OCI-LY3 (cell line): ENCODE measurements at regions not wholly inside any gene's neighbourhood (a gene's known extent, or its start where the extent isn't known, plus 50 kb on each side); places are given as distances from the start of the nearest gene placed in this dataset.

ENCODE experiments used
- H2AFZ ChIP-seq: fragments of 200-600, 300-600 bp; shearing (Covaris generic); 2 replicates; pipeline ENCODE4 v1.6.0; 2014; ENCODE audit warnings: antibody characterized with exemption, low read depth, low read length
- H3K27ac ChIP-seq: fragments of 200-600, 300-600 bp; sonication (generic); 2 replicates; pipeline ENCODE4 v1.5.1; 2014; ENCODE audit warnings: mild to moderate bottlenecking, low read length, moderate library complexity, mixed read lengths
- H3K27me3 ChIP-seq: fragments of 200-600, 300-600 bp; sonication (generic); 2 replicates; pipeline ENCODE4 v1.6.1; 2014; ENCODE audit warnings: low read depth, low read length, mixed read lengths
- H3K36me3 ChIP-seq: fragments of 200-600, 300-600 bp; sonication (generic); replicated peaks from 2 replicates; pipeline ENCODE3; 2014; ENCODE audit warnings: low read depth, low read length, mixed read lengths
- H3K4me1 ChIP-seq: fragments of 300-600, 200-600 bp; sonication (generic); 2 replicates; pipeline ENCODE4 v1.6.1; 2014; ENCODE audit warnings: low read length, mixed read lengths
- H3K4me2 ChIP-seq: fragments of 200-600, 300-600 bp; sonication (generic); 2 replicates; pipeline ENCODE4 v1.6.1; 2014; ENCODE audit warnings: low read length, mixed read lengths
- H3K4me3 ChIP-seq: fragments of 300-600, 200-600 bp; sonication (generic); 2 replicates; pipeline ENCODE4 v1.5.1; 2014; ENCODE audit warnings: antibody characterized with exemption, mild to moderate bottlenecking, low read length, moderate library complexity
- H3K79me2 ChIP-seq: fragments of 300-600, 200-600 bp; shearing (Covaris generic); 2 replicates; pipeline ENCODE4 v1.6.1; 2014; ENCODE audit warnings: mild to moderate bottlenecking, low read length, mixed read lengths
- H3K9ac ChIP-seq: fragments of 300-600, 200-600 bp; shearing (Covaris generic); 2 replicates; pipeline ENCODE4 v1.6.0; 2014; ENCODE audit warnings: mild to moderate bottlenecking, low read length, moderate library complexity
- H3K9me3 ChIP-seq: fragments of 200-600, 300-600 bp; shearing (Covaris generic); 2 replicates; pipeline ENCODE4 v1.6.1; 2014; ENCODE audit warnings: low read length, mixed read lengths; ENCODE audit not compliant: insufficient read depth
- H4K20me1 ChIP-seq: fragments of 200-600, 300-600 bp; sonication (generic); 2 replicates; pipeline ENCODE4 v1.6.1; 2016; ENCODE audit warnings: low read length, mixed read lengths; ENCODE audit not compliant: insufficient read depth
- EZH2phosphoT487 ChIP-seq: fragments of 200-600 bp; shearing (Covaris generic); IDR thresholded peaks from 2 replicates; pipeline ENCODE4 v1.6.1; 2018; ENCODE audit warnings: antibody characterized with exemption, mixed run types, low read depth
- TF ChIP-seq, protein P1 (sequence below): fragments of 200-600, 300-600 bp; sonication (generic); IDR thresholded peaks from 2 replicates; pipeline ENCODE4 v1.5.1; 2014; ENCODE audit warnings: antibody characterized with exemption, low read length, low read depth

DNA sequence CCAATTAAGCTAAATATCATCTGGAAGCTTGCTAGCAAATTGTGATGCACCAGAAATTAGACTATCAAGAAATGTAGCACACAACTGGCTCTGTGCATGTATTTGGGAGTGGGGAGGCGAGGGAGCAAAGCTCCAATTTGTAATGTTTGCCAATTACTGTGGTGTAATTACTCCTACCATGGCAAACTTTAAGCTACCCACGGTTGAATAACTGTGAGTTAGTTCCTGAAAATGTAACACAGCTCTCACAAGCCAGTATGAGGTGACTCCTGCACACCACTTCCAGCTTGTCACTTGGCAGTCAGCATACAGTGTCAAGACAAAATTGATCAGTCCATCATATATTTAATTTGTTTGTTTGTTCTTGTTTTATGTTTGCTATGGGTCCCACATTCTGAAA lies 141.2 kb downstream of the TM2D1 start:
- Histone ChIP-seq H3K4me1 (no peaks in the 10 kb centered on the region), H3K9me3 (no peaks in the 10 kb centered on the region), H3K36me3 (no peaks in the 10 kb centered on the region), H3K4me3 (no peak overlapping the region), H3K27me3 (no peaks in the 10 kb centered on the region), H3K27ac (no peak overlapping the region), H3K4me2 (no peak overlapping the region), H4K20me1 (no peaks in the 10 kb centered on the region), H3K9ac (no peak overlapping the region), H2AFZ (no peak overlapping the region), H3K79me2 (no peaks in the 10 kb centered on the region)
- no peak for TF ChIP-seq EZH2phosphoT487
- TF ChIP-seq, protein P1, sequence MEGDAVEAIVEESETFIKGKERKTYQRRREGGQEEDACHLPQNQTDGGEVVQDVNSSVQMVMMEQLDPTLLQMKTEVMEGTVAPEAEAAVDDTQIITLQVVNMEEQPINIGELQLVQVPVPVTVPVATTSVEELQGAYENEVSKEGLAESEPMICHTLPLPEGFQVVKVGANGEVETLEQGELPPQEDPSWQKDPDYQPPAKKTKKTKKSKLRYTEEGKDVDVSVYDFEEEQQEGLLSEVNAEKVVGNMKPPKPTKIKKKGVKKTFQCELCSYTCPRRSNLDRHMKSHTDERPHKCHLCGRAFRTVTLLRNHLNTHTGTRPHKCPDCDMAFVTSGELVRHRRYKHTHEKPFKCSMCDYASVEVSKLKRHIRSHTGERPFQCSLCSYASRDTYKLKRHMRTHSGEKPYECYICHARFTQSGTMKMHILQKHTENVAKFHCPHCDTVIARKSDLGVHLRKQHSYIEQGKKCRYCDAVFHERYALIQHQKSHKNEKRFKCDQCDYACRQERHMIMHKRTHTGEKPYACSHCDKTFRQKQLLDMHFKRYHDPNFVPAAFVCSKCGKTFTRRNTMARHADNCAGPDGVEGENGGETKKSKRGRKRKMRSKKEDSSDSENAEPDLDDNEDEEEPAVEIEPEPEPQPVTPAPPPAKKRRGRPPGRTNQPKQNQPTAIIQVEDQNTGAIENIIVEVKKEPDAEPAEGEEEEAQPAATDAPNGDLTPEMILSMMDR = no peak

DNA sequence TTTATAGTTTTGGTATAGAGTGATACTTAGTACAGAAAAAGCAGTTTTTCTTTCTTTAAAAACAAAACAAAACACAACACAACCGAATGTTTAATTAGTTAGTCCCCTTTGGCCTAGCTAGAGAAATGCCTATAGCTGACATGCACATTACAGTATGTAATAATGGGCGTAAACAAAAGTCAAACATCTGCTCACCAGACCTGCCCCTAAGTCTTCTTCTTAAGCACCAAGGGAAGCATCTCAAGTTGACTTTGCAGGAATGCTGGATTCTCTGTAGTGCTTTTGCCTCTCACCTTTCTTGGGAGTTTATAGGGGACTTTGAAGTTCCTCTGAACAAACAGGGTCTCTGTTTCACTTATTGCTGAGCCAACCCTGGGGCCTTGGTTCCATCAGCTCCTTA lies 143.7 kb downstream of the TM2D1 start:
- Histone ChIP-seq H3K9me3 (no peaks in the 10 kb centered on the region), H2AFZ (no peak overlapping the region), H3K4me3 (no peak overlapping the region), H4K20me1 (no peaks in the 10 kb centered on the region), H3K27ac (no peak overlapping the region), H3K4me2 (no peak overlapping the region), H3K9ac (no peak overlapping the region), H3K36me3 (no peaks in the 10 kb centered on the region), H3K79me2 (no peaks in the 10 kb centered on the region), H3K4me1 (no peaks in the 10 kb centered on the region), H3K27me3 (no peaks in the 10 kb centered on the region)
- TF ChIP-seq, protein P1 = no peak
- no peak for TF ChIP-seq EZH2phosphoT487

DNA sequence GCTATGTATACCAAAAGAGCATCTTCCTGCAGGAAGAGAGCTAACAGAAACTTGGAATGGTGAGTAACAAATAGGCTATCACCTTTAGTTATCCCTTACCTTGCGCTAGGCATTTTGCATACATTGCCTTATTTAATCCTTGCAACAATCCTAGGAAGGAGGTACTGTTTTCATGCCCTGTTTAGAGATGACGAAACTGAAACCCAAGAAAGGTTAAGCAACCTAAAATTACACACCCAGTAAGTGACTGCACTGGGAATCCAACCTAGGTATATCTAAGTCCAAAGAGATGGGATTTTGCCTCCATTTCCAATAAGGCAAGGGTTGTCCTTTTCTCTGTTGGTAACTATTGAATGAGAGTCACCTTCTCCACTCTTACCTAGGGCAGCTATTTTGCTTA lies 144.5 kb downstream of the TM2D1 start:
- TF ChIP-seq, protein P1 = no peak
- no peak for TF ChIP-seq EZH2phosphoT487
- Histone ChIP-seq H2AFZ (no peak overlapping the region), H3K4me2 (no peak overlapping the region), H3K4me3 (no peak overlapping the region), H3K79me2 (no peaks in the 10 kb centered on the region), H3K36me3 (no peaks in the 10 kb centered on the region), H4K20me1 (no peaks in the 10 kb centered on the region), H3K27ac (no peak overlapping the region), H3K27me3 (no peaks in the 10 kb centered on the region), H3K9ac (no peak overlapping the region), H3K9me3 (no peaks in the 10 kb centered on the region), H3K4me1 (no peaks in the 10 kb centered on the region)

DNA sequence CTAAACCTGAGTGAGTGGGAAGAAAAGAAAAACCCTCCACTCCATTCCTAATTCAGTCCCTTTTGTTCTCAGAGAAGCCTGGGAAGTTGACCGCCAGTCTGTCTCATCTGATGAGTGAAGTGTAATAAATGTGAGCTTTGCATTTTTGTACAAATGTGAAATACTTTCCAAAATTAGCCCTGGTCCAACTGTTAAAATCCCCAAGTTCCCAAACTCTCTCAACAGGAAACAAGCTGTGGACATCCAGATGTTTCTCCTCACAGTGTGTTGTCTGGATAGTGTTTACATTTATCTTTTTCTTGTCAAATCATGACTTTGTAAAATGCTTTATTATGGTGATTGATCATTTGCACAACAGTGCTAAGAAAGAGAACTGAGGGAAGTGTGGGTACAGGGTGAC lies 145.1 kb downstream of the TM2D1 start:
- H3K4me3 ChIP-seq = no peak overlapping the region
- TF ChIP-seq EZH2phosphoT487 = no peak
- TF ChIP-seq, protein P1 = no peak
- no peaks in the 10 kb centered on the region for H3K4me1 ChIP-seq
- H3K27ac ChIP-seq = no peak overlapping the region
- no peaks in the 10 kb centered on the region for H3K36me3 ChIP-seq
- H3K27me3 ChIP-seq = no peaks in the 10 kb centered on the region
- H3K4me2 ChIP-seq = no peak overlapping the region
- H3K79me2 ChIP-seq = no peaks in the 10 kb centered on the region
- H3K9me3 ChIP-seq = no peaks in the 10 kb centered on the region
- no peak overlapping the region for H3K9ac ChIP-seq
- no peak overlapping the region for H2AFZ ChIP-seq
- H4K20me1 ChIP-seq = no peaks in the 10 kb centered on the region
